ENCODE measurements at regions not wholly inside any gene's neighbourhood (a gene's known extent, or its start where the extent isn't known, plus 50 kb on each side); places are given as distances from the start of the nearest gene placed in this dataset.

- no peak for TF ChIP-seq CTCF (IDR thresholded peaks at IDR 0.05; ENCODE audit: insufficient read depth, low read length, poor library complexity, severe bottlenecking)
- Histone ChIP-seq H3K4me3 (ENCODE audit: low read depth, low read length) (no peak overlapping the region), H3K27me3 (ENCODE audit: control insufficient read depth, insufficient read depth, low read length) (no peaks in the 10 kb centered on the region), H3K36me3 (ENCODE audit: control insufficient read depth, insufficient read depth, low read length) (no peaks in the 10 kb centered on the region)
- DNase-seq (ENCODE audit: low read depth), result no peak
Observed at GRCh38 chr10:105643660-105644059, 1002.6 kb downstream of the SORCS3 start.

DNA sequence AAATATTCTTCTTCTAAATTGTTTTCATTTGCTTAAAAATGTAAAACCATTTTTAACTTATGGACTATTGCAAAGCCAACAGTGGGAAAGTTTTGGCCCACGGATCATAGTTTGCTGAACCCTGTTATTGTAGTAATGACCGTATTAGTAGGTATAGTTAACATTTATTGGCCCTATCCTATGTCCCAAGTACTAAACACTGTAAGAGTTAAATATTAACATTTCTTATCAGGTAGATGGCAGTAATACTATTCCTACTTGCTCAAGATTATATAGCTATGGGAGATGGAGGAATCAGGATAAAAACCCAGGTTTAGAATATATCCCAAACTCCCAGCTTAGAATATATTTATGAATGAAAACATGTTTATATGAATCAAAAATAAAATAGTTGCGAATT is 993.2 kb downstream of the SORCS3 start:
- no peak overlapping the region for H3K4me3 ChIP-seq (ENCODE audit: low read depth, low read length)
- H3K27me3 ChIP-seq (ENCODE audit: control insufficient read depth, insufficient read depth, low read length), result no peaks in the 10 kb centered on the region
- TF ChIP-seq CTCF (IDR thresholded peaks at IDR 0.05; ENCODE audit: insufficient read depth, low read length, poor library complexity, severe bottlenecking), result no peak
- H3K36me3 ChIP-seq (ENCODE audit: control insufficient read depth, insufficient read depth, low read length), result no peaks in the 10 kb centered on the region
- DNase-seq (ENCODE audit: low read depth), result no peak

- no peak for DNase-seq (ENCODE audit: low read depth)
- H3K36me3 ChIP-seq (ENCODE audit: control insufficient read depth, insufficient read depth, low read length), result no peaks in the 10 kb centered on the region
- no peak for TF ChIP-seq CTCF (IDR thresholded peaks at IDR 0.05; ENCODE audit: insufficient read depth, low read length, poor library complexity, severe bottlenecking)
- H3K4me3 ChIP-seq (ENCODE audit: low read depth, low read length), result no peak overlapping the region
- no peaks in the 10 kb centered on the region for H3K27me3 ChIP-seq (ENCODE audit: control insufficient read depth, insufficient read depth, low read length)
Observed at GRCh38 chr10:105615715-105616365, 974.8 kb downstream of the SORCS3 start.

DNA sequence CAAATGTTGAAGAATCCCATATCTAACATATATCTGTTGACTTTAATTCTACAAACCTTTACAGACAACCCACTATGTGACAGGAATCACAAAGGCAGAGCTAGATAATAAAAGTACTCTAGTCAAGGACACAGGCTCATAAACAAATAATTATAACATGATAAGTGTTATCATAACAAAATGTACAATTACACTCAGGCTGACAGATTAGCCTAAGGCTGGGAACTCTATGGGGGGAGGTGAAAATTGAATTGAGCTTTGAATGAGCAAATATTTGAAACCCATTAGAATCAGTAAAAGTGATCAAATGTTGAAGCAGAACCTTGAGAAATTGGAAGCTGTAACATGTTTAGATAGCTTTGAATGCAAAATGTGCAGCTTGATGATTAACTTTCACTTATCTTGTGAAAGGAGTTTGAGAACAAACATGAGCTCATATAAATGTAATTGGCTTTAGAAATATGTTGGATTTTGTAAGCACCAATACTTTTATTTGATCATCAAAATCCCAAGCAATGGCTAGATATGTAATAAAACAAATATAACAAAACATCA is 970.2 kb downstream of the SORCS3 start:
- DNase-seq (ENCODE audit: low read depth), result no peak
- Histone ChIP-seq H3K27me3 (ENCODE audit: control insufficient read depth, insufficient read depth, low read length) (no peaks in the 10 kb centered on the region), H3K4me3 (ENCODE audit: low read depth, low read length) (no peak overlapping the region), H3K36me3 (ENCODE audit: control insufficient read depth, insufficient read depth, low read length) (no peaks in the 10 kb centered on the region)
- TF ChIP-seq CTCF (IDR thresholded peaks at IDR 0.05; ENCODE audit: insufficient read depth, low read length, poor library complexity, severe bottlenecking), result no peak

DNA sequence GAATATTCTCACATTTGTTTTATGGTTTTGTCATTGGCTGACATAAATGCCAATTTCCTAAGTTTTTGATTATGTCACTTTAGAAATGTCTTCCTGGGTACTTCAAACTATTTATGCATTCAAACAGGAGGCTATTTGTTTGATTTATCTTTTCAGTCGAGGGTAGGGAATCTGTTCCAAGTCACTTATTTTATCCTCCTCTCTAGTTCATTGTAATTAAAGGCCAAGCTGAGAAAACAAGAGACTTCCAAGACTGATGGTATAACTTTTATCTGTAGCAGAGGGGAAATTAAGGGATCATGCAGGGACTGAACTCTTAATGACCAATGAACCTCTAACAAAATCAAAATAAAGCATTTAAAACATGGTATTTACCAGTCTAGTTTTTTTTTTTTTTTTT is 968.4 kb downstream of the SORCS3 start:
- Histone ChIP-seq H3K4me3 (ENCODE audit: low read depth, low read length) (no peak overlapping the region), H3K36me3 (ENCODE audit: control insufficient read depth, insufficient read depth, low read length) (no peaks in the 10 kb centered on the region), H3K27me3 (ENCODE audit: control insufficient read depth, insufficient read depth, low read length) (no peaks in the 10 kb centered on the region)
- no peak for TF ChIP-seq CTCF (IDR thresholded peaks at IDR 0.05; ENCODE audit: insufficient read depth, low read length, poor library complexity, severe bottlenecking)
- no peak for DNase-seq (ENCODE audit: low read depth)

- DNase-seq (ENCODE audit: low read depth), result no peak
- H3K36me3 ChIP-seq (ENCODE audit: control insufficient read depth, insufficient read depth, low read length), result no peaks in the 10 kb centered on the region
- no peak for TF ChIP-seq CTCF (IDR thresholded peaks at IDR 0.05; ENCODE audit: insufficient read depth, low read length, poor library complexity, severe bottlenecking)
- no peaks in the 10 kb centered on the region for H3K27me3 ChIP-seq (ENCODE audit: control insufficient read depth, insufficient read depth, low read length)
- H3K4me3 ChIP-seq (ENCODE audit: low read depth, low read length), result no peak overlapping the region
Observed at GRCh38 chr10:105605918-105606317, 964.8 kb downstream of the SORCS3 start.
